ENCODE measurements at regions not wholly inside any gene's neighbourhood (a gene's known extent, or its start where the extent isn't known, plus 50 kb on each side); places are given as distances from the start of the nearest gene placed in this dataset.
A peak's percentile ranks its signal among the peaks of the same experiment; 100 is the strongest.

GRCh38 chr2:234258562-234259141, 208.2 kb downstream of the SPP2 start:
- no peaks in the 10 kb centered on the region for H3K36me3 ChIP-seq (ENCODE audit: control insufficient read depth, insufficient read depth, low read length)
- no peak for TF ChIP-seq CTCF (IDR thresholded peaks at IDR 0.05)
- H3K9ac ChIP-seq, result no peak overlapping the region
- no peaks in the 10 kb centered on the region for H3K9me3 ChIP-seq (ENCODE audit: control insufficient read depth, low read length)
- H2AFZ ChIP-seq, result no peak overlapping the region
- H3K4me3 ChIP-seq (ENCODE audit: low read depth, low read length), result no peak overlapping the region
- no peaks in the 10 kb centered on the region for H3K27me3 ChIP-seq (ENCODE audit: control insufficient read depth, insufficient read depth, low read length)
- H3K4me2 ChIP-seq (ENCODE audit: low read length), result no peak overlapping the region
- H3K4me1 ChIP-seq, result no peaks in the 10 kb centered on the region
- H3K79me2 ChIP-seq, result no peaks in the 10 kb centered on the region
- no peak overlapping the region for H3K27ac ChIP-seq

- Histone ChIP-seq H3K27me3 (ENCODE audit: control insufficient read depth, insufficient read depth, low read length) (no peaks in the 10 kb centered on the region), H3K9me3 (ENCODE audit: control insufficient read depth, low read length) (no peaks in the 10 kb centered on the region), H3K9ac (no peak overlapping the region), H3K79me2 (no peaks in the 10 kb centered on the region), H3K27ac (no peak overlapping the region), H3K4me2 (ENCODE audit: low read length) (no peak overlapping the region), H3K4me3 (ENCODE audit: low read depth, low read length) (no peak overlapping the region), H3K4me1 (no peaks in the 10 kb centered on the region), H3K36me3 (ENCODE audit: control insufficient read depth, insufficient read depth, low read length) (no peaks in the 10 kb centered on the region), H2AFZ (no peak overlapping the region)
- TF ChIP-seq CTCF (IDR thresholded peaks at IDR 0.05), result peak; percentile 14
Measured at GRCh38 chr2:234257859-234258561, 207.5 kb downstream of the SPP2 start.

- Histone ChIP-seq H3K27ac (no peak overlapping the region), H3K27me3 (ENCODE audit: control insufficient read depth, insufficient read depth, low read length) (no peaks in the 10 kb centered on the region), H3K9ac (no peak overlapping the region), H3K4me2 (ENCODE audit: low read length) (no peak overlapping the region), H3K79me2 (no peaks in the 10 kb centered on the region), H3K4me1 (no peaks in the 10 kb centered on the region), H3K4me3 (ENCODE audit: low read depth, low read length) (no peak overlapping the region), H3K36me3 (ENCODE audit: control insufficient read depth, insufficient read depth, low read length) (no peaks in the 10 kb centered on the region), H3K9me3 (ENCODE audit: control insufficient read depth, low read length) (no peaks in the 10 kb centered on the region), H2AFZ (no peak overlapping the region)
- TF ChIP-seq CTCF (IDR thresholded peaks at IDR 0.05), result no peak
Measured at GRCh38 chr2:234256516-234256915, 206.0 kb downstream of the SPP2 start.

GRCh38 chr2:234254783-234255521, 204.4 kb downstream of the SPP2 start:
- Histone ChIP-seq H3K9ac (no peak overlapping the region), H3K4me2 (ENCODE audit: low read length) (no peak overlapping the region), H3K27me3 (ENCODE audit: control insufficient read depth, insufficient read depth, low read length) (no peaks in the 10 kb centered on the region), H2AFZ (no peak overlapping the region), H3K36me3 (ENCODE audit: control insufficient read depth, insufficient read depth, low read length) (no peaks in the 10 kb centered on the region), H3K79me2 (no peaks in the 10 kb centered on the region), H3K4me3 (ENCODE audit: low read depth, low read length) (no peak overlapping the region), H3K27ac (no peak overlapping the region), H3K4me1 (no peaks in the 10 kb centered on the region), H3K9me3 (ENCODE audit: control insufficient read depth, low read length) (no peaks in the 10 kb centered on the region)
- TF ChIP-seq CTCF (IDR thresholded peaks at IDR 0.05), result no peak

Data from parathyroid adenoma (tissue), 2 donors.